Stimulated activated CD8-positive, alpha-beta memory T cell treated with anti-CD3 and anti-CD28 coated beads, Interleukin-2, amount 100 ng/mL, for 48 hours (primary cell): ENCODE measurements at regions not wholly inside any gene's neighbourhood (a gene's known extent, or its start where the extent isn't known, plus 50 kb on each side); places are given as distances from the start of the nearest gene placed in this dataset.
"Not testable (repeated sequence)": the region's sequence is repeated elsewhere in the genome, so short reads cannot be mapped to it uniquely, and the experiment has no call there.

Experiments
- DNase-seq, 2 donors: peaks; one replicate each; pipeline ENCODE4 v3.0.0-alpha.2; 2020; ENCODE audit warnings: low read depth in 2 of 2

- DNase-seq: no peak
These were observed 133.1 kb upstream of the PTBP2 start for GRCh38 chr1:96588416-96588995.

GRCh38 chr1:96595530-96595929 lies 126.1 kb upstream of the PTBP2 start:
- not testable (repeated sequence) for DNase-seq

DNA sequence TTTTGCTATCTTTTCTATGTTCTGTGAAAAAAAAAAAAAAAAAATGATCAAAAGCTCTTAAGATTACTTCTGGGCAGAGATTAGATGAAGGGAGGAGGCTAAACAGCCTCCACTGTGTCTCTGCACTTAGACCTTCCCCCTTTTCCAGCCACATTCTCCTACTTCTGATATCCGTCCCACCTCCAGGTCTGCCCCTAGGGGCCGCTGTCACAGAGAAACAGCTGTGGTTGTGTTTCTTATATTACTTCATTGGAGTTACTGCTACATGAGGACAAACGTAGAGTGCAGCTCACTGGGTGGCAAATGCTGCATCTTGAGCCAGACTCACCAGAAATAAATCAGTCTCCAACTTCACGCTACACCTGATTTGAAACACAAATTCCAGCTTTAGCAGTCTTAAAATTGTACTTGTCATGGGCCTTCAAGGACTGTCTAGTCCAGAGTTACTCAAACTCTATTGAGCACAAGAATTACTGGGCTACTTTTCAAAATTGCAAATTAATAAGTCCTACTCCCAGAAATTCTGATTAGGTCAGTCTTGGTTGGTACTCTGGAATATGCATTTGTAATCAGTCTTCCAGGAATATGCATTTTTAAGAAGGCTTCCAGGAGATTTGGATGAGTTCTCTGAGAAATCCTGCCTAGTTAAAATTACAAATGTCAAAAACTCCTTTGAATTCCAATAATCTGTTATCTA lies 125.2 kb upstream of the PTBP2 start:
- DNase-seq: no peak

- DNase-seq: no peak
These were observed 124.4 kb upstream of the PTBP2 start for GRCh38 chr1:96597218-96597617.

GRCh38 chr1:96598416-96599168 lies 123.0 kb upstream of the PTBP2 start:
- no peak for DNase-seq

- DNase-seq: not testable (repeated sequence)
These were observed 117.0 kb upstream of the PTBP2 start for GRCh38 chr1:96604620-96605019.

DNA sequence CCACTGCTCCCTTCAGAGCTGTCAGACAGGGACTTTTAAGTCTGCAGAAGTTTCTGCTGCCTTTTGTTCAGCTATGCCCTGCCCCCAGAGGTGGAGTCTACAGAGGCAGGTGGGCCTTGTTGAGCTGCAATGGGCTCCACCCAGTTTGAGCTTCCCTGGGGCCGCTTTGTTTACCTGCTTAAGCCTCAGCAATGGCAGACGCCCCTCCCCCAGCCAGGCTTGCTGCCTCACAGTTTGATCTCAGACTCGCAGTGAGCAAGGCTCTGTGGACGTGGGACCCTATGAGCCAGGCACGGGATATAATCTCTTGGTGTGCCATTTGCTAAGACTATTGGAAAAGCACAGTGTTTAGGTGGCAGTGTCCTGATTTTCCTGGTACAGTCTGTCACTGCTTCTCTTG lies 104.2 kb upstream of the PTBP2 start:
- DNase-seq: not testable (repeated sequence)

DNA sequence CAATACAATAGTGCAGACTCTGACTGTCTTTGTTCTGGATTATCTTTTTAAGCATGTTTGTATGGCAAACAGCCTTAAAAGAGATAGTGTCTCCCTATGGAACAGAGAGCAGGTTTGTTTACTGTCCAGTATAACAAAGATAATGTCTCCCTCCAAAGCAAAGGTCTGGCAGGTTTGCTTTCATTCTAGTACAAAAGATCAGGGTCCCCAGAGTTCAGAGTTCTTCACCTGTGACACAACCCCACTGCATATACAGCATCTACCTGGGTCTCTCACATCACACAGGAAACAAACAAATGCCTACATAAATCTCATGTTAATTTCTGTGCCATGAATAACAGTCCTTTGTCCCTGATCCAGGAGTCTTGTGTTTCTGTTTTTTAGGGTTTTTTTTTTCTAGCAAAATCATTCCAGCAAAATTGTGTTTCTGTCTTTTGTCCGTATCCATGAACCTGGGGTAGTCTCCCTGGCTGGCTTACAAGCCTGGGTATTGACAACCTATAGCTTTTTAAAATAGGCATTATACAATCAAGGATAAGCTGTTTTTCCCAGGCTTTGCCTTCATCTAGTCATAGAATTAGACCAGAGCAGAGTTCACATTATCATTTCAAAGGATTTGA lies 89.4 kb upstream of the PTBP2 start:
- DNase-seq: no peak

- no peak for DNase-seq
These were observed 87.9 kb upstream of the PTBP2 start for GRCh38 chr1:96633695-96634094.

- no peak for DNase-seq
These were observed 86.7 kb upstream of the PTBP2 start for GRCh38 chr1:96634883-96635282.

- no peak for DNase-seq
These were observed 80.3 kb upstream of the PTBP2 start for GRCh38 chr1:96641282-96641681.

- DNase-seq: no peak
These were observed 78.1 kb upstream of the PTBP2 start for GRCh38 chr1:96643519-96643918.

GRCh38 chr1:96649301-96649700 lies 72.3 kb upstream of the PTBP2 start:
- DNase-seq: no peak

GRCh38 chr1:96651517-96651916 lies 70.1 kb upstream of the PTBP2 start:
- no peak for DNase-seq

- no peak for DNase-seq
These were observed 61.5 kb upstream of the PTBP2 start for GRCh38 chr1:96660051-96660450.

- no peak for DNase-seq
These were observed 61.1 kb upstream of the PTBP2 start for GRCh38 chr1:96660503-96660902.
